Superior temporal gyrus (tissue), 1 donor: ENCODE measurements at regions not wholly inside any gene's neighbourhood (a gene's known extent, or its start where the extent isn't known, plus 50 kb on each side); places are given as distances from the start of the nearest gene placed in this dataset.

Experiments
- DNase-seq: peaks from one replicate; pipeline ENCODE4 v3.0.0-alpha.2; 2016; ENCODE audit errors: extremely low spot score

DNA sequence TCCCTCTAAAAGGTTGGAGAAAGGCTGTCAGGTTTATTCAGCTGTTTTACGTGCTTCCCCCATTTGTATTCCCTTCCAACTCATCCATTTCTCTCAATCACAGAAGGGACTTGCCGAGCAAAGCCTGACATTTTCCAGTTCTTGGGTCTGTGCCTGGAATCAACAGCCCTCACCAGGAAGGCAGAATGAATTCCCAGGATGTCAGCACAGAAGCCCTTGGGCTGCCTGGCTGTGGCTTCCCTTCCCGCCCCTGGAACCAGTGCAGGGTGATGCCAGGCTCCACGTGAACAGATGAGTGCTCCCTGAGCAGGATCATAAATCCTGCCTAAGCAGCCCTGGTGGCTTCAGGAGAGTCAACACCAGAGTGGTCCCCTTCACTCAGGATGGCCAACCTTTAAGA, 86.1 kb upstream of the CD83 start:
- no peak for DNase-seq

DNA sequence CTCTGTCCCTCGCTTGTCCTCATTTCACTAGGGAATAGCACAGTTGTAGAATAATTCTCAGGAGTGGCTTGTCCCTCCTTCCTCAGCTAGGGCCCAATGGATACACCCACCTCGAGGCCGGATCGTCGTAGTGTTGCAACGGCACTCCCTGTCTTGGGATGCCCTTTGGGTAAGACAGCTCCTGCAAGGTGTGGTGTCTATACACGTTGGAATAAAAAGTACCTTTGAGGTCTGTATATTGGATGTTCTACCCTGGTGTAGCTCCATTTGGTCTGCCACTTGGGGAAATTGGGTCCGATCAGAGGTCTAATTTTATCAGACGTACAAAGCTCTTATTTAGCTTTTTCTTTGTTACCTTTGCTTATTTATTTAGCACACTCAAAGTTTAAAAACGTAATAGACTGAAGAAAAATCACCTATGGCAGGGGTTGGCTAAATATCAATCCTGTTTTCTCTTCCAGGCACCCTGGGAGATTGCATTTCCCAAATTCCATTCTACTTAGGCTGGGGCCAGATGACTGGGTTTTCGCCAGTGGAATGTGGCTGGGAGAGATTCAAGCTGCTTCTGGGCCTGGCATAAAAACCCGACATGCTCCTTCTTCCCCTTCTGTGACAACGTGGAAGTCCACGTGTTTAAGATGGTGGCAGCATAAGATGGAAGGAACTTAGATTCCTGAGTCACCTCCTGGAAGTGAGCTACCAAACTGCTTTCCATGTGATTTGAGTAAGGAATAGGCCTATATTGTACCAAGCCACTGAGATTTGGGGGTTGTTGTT, 82.3 kb upstream of the CD83 start:
- no peak for DNase-seq

DNA sequence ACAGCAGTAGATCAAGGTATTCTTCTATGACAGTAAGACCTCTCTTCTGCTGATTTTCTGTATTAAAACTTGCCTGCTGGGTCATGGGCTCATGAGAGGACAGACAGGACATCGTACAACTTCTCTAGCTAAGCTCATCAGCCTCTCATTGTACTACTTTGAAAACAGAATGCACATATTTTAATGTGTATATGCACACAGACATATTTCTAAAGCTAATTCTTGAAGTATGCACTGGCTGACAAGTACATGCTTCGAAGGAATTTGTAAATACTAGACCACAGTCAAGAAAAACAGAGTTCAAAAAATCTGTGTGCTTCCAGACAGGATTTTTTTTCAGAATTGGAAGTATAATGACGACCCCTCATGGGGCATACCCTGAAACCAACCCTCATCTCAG, 81.7 kb upstream of the CD83 start:
- DNase-seq = no peak

DNA sequence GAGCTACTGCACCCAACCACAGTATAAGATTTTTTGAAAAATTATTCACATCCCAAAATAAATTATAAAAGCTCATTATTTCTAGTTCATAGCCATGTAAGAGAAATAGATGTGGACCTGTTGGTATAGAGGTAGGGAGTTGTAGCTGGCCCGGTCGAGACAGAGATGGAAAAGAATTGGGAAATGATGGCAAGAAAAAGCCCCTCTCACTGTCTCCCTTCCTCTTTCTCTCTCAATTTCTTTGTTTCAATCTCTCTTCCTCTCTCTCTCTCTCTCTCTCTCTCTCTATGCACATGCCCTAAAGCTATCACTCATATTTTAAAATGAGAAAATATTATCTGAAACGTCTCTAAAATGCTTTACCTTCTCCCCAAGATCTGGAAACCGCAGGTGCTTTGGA, 80.7 kb upstream of the CD83 start:
- no peak for DNase-seq

- DNase-seq = no peak
Measured at GRCh38 chr6:14037402-14038277, 79.9 kb upstream of the CD83 start.

GRCh38 chr6:14038467-14039437, 78.8 kb upstream of the CD83 start:
- DNase-seq = no peak

DNA sequence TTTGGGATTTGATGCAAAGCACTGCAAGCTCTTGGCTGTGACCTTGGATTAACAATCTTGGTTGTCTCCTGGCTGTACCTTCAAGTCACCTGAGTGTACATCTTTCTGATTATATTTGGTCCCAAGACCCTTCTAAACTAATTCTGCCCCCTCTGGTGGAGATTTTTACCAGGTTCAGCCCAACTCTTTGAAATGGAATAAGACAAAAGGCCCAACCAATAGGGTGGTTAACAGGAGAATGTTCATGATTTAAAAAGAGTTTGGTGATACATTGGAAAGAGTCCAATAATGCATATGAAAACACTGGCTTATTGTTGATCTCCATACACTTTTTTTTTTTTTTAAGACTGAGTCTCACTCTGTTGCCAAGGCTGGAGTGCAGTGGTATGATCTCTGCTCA, 77.5 kb upstream of the CD83 start:
- no peak for DNase-seq

GRCh38 chr6:14046476-14047068, 71.0 kb upstream of the CD83 start:
- peak; percentile 55 for DNase-seq

GRCh38 chr6:14047151-14047740, 70.3 kb upstream of the CD83 start:
- DNase-seq = no peak

DNA sequence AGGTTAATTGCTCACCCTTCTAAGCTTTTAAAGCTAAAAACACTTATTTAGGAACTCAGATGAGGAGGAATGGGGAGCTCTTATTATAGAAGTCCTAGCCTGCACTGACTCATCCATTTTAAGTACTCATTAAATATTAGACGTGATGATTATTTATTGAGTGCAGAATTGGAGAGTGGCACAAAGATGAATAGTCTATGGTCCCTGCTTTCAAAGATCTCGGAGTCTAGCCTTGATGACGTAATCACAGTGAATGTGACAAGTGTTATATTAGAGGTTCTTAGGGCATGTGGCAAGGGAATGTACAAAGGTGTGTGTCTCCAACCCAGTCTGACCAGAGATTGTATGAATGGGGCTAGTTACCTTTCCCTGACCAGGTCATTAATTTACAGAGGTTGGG, 68.7 kb upstream of the CD83 start:
- no peak for DNase-seq

GRCh38 chr6:14051355-14051754, 66.2 kb upstream of the CD83 start:
- DNase-seq = no peak

- DNase-seq = no peak
Measured at GRCh38 chr6:14053811-14054210, 63.8 kb upstream of the CD83 start.

GRCh38 chr6:14055541-14055940, 62.0 kb upstream of the CD83 start:
- no peak for DNase-seq

GRCh38 chr6:14058029-14058695, 59.4 kb upstream of the CD83 start:
- DNase-seq = no peak

DNA sequence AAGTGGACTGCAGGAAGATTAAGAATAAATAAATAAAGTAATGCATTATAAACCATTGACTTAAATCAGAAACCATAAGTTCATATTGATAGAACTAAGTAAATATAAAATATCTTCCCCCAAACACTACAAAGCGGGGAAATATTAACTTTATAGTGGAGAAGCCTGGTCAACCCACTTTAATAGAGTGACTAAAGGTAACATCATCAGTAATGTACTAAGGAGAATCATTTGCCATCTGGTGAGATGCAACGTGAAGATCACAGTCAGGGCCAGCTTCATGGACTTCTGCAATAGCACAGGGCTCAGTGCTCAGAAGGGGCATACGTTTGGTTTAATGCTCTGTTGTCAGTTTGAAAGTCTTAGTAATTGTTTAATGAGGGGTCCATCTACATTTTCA, 58.8 kb upstream of the CD83 start:
- DNase-seq = no peak

DNA sequence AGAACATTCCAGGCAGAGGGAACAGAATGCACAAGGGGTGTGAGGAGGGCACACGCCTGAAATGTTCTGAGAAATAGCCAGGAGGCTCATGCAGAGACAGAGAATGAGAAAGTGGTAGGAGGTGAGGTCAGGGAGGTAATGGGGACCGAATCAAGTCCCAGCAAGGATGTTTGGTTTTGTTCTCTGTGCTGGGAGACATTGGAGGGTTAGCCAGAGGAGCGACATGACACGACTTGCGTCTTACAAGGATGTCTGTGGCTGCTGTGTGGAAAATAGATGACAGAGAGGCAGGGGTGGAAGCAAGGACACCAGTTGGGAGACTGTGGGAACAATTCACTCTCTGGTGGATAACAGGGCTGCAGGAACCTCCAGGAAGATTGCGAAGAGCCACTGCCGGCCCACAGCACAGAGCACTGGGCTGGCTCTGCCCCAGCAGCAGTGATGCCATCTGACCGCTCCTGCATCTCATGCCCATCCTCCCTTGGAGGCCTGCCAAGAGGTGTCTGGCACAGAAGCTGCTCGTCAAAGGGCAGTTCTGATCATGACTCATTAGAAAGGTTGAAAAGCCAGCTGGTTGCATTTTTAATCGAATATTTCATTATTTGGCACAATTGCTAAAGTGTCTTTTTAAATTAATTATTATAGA, 57.7 kb upstream of the CD83 start:
- no peak for DNase-seq

DNA sequence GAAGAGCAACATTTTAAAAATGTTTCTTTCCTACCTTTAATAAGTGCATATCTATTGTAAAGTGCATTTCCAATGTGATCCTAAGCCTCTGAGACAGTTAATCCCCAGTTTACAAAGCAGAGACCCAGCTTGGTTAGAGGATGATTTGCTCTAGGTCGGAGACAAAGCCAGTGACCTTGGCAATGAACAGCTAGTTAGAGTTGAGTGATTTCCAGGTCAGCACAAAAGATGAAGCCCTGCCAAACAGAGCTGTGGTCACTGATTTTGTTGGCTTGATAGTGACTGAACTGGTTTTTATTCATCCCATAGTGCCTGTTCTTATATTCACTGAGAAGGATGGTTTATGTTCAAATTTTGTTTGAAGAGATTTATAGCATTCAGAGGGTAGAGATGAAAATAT, 56.6 kb upstream of the CD83 start:
- no peak for DNase-seq

GRCh38 chr6:14061643-14062042, 55.9 kb upstream of the CD83 start:
- DNase-seq = no peak

GRCh38 chr6:14062345-14063029, 55.1 kb upstream of the CD83 start:
- DNase-seq = no peak

DNA sequence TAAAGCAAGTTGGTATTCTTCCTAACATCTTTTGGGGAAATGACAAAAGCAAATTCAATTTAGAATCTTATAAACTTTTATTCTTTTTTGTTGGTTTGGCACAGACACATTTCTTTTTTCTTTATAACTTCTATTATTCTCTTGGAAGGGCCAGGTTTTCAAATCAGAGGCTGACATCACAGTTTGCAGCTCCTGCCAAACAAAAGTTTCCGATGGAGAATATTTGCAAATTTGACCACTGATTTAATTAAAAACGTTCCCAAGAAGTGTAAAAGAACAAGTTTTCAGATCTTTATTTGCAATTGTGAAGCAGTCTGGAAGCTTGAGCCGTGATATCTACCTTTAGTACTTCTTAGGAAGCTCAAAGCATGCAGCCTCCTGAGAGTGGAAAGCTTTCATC, 53.8 kb upstream of the CD83 start:
- no peak for DNase-seq
